ENCODE measurements at regions not wholly inside any gene's neighbourhood (a gene's known extent, or its start where the extent isn't known, plus 50 kb on each side); places are given as distances from the start of the nearest gene placed in this dataset.
"Not testable (repeated sequence)": the region's sequence is repeated elsewhere in the genome, so short reads cannot be mapped to it uniquely, and the experiment has no call there.

DNA sequence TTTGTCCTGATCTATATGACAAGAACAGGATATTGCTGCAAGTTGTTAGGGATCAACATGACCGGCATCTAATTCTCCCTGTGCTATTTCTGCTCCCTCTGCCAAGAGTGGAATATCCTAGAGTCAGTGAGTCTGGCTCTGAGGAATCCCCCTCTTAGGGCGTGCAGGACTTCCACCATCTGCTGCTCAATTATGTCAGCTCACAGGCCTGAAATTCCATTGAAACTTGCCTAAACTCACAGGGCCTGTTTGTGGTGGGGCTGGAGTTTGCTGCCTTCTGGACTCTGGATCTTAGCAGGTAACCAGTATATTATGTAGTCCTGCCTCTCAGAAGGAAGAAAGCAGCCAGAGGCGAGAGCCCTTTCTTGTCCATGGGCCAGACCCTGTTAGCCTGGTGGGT lies 323.0 kb downstream of the TSN start:
- no peak for DNase-seq (ENCODE audit: extremely low read depth in 1 of 11, low read depth in 9 of 11, low spot score in 4 of 11)

DNA sequence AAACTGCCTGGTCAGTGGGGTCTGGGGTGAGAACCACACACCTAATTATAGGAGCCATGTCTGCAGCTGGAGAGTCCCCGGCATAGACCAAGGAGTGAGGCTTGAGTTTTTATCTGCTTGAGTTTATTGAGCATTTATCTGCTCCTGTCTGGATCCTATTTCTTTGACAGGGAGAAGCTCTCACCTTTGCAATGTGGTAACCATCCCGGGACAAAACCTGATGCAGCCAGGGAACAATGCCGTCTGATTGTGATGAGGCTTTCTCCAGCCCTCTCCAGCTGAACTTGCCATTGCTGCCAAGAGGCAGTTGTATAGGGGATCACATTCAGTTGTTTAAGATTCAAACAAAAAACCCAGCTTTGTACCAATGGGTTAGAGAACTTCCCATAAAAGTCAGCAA lies 324.4 kb downstream of the TSN start:
- DNase-seq (ENCODE audit: extremely low read depth in 1 of 11, low read depth in 9 of 11, low spot score in 4 of 11): no peak

DNA sequence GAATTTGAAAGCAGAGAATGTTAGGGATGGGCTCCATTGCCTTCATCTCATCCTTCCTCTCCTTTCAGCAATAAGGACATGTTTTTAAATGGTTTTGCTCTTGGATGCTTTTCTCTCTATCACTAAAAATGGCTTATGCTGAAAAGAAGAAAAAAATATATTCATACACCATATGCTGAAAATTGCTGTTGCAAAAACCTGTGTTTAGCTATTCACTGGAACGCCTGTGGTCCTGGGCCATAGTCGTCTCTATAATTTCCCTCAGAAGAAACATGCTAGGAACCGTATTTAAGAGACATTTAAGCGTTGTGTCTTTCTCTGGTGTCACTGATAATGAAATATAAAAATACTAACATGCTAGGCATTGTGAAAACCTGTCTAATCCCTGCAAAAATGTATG lies 324.9 kb downstream of the TSN start:
- no peak for DNase-seq (ENCODE audit: extremely low read depth in 1 of 11, low read depth in 9 of 11, low spot score in 4 of 11)

DNA sequence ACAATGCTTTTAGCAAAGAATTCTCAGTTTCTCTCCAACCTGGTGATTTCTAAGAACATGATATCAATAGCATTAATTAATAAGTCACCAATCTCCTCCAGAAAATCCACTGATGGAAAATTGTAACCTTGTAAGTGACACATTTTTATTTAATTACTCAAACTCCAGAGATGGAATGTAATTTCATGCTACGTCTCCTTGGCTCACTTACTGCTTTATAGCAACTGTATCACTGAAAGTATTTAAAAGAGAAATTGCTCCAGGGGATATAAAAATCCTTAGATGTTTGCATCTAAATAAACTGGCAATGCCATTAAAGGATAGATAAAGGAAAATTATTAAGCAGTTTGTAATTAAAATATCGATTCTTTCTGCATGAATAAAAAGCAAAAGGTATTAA lies 325.4 kb downstream of the TSN start:
- DNase-seq (ENCODE audit: extremely low read depth in 1 of 11, low read depth in 9 of 11, low spot score in 4 of 11): no peak

DNA sequence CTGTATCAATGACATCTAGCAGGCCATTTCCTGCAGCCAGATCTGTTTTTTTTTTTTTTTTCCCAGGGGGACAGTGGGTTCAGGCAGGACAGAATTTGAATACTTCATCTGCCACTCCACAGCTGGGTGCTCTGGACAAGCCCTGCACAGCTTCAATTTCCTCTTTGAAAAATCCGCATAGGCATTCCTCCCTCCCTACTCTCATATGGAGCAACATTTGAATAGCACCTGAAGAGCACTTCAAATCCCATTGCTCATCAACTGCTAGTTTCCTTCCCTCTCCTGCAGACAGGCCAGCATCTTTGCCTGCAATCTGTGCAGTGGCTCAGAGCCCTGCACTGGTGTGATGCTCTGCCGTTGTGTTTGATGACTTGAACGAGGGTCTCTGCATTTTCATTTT lies 326.3 kb downstream of the TSN start:
- DNase-seq (ENCODE audit: extremely low read depth in 1 of 11, low read depth in 9 of 11, low spot score in 4 of 11): no peak

DNA sequence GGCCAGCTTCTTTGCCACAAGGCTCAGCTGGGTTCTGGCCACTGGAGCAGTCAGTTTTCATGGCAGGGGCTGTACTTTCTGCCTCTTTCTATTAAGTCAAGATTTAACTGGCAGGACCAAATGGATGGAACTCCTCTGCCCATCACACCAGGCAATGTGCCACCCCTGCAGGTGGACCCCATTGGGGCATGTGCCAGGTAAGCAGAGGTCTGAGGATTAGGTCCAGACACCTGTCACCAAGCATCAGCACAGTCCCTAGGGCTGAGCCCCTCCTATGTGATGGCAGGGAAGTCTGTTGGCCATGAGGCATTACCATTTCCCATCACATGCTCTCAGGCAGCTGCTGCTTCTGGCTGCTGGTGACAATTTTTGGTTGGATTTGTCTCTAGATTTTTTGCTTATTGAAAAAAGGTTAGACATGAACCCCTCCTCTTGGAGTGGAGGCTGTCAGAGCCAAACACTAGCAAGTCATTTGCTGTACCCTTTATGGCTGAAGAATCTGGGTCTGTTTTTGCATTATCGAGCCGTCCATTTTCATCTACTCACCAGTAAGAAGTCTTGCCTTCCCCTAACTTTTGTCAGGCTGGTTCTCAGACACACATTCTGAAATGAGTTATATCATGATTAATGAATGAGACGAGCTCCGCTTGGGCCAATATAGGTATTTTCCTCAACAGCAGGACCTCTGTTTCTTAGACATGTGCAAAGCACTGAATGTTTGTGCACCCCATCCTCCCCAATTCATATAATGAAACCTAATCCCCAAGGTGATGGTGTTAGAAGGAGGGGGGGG lies 328.0 kb downstream of the TSN start:
- DNase-seq (ENCODE audit: extremely low read depth in 1 of 11, low read depth in 9 of 11, low spot score in 4 of 11): no peak

DNA sequence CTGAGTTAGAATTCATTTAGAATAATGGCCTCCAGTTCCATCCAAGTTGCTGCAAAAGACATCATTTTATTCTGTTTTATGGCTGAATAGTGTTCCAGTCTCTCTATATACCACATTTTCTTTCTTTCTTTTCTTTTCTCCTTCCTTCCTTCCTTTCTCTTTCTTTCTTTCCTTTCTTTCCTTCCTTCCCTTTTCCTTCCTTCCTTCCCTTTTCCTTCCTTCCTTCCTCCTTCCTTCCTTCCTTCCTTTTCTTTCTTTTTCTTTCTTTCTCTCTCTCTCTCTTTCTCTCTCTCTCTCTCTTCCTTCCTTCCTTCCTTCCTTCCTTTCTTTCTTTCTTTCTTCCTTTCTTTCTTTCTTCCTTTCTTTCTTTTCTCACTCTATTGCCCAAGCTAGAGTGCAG lies 330.2 kb downstream of the TSN start:
- DNase-seq (ENCODE audit: extremely low read depth in 1 of 11, low read depth in 9 of 11, low spot score in 4 of 11): not testable (repeated sequence)

DNA sequence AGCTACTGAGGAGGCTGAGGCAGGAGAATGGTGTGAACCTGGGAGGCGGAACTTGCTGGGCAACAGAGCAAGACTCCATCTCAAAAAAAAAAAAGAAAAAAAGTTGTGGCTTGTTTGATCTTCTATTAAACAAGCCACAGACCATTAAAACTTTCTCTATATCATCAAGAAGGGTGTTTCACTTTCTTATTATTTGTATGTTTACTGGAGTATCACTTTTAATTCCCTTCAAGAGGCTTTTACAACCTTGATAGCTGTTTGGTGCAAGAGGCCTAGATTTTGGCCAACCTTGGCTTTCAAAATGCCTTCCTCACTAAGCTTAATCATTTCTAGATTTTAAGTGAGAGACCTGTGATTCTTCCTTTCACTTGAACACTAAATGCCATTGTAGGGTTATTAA lies 339.1 kb downstream of the TSN start:
- no peak for DNase-seq (ENCODE audit: extremely low read depth in 1 of 11, low read depth in 9 of 11, low spot score in 4 of 11)

DNA sequence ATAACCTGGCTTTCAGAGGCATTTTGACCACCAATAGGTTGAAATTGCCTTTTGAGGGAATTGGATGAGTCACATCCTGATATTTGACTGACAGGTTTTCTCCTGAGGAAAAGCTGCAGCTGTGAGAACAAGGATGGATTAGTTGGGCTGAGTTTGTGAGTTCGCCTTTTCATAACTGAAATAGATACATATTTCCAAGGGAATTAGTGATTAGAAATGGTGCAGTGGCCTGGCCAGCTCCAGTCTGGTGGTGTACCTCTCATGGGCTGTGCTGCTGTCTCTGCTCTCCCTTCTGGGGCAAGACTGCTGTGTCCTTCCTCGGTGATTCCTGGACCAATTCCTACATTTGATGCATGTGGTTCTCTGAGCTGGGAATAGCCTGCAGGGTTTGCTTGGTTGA lies 341.3 kb downstream of the TSN start:
- DNase-seq (ENCODE audit: extremely low read depth in 1 of 11, low read depth in 9 of 11, low spot score in 4 of 11): no peak

DNA sequence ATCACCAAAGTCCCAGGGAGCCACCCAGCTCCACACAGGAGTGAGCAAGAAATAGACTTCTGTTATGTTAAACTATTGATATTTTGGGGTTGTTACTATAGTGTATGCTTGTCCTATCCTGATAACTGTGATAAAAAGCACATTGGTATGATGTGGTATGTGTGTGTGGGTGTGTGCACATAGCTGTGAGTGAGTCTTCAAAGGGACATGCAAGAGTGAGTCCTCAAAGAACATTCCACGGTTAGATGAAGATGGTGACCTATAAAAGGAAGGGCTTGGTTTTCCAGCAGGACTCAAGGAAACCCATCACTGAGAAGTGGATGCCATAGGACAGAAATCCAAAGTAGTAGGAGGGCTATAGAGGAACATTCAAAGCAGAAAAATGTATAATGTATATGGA lies 342.9 kb downstream of the TSN start:
- no peak for DNase-seq (ENCODE audit: extremely low read depth in 1 of 11, low read depth in 9 of 11, low spot score in 4 of 11)

DNA sequence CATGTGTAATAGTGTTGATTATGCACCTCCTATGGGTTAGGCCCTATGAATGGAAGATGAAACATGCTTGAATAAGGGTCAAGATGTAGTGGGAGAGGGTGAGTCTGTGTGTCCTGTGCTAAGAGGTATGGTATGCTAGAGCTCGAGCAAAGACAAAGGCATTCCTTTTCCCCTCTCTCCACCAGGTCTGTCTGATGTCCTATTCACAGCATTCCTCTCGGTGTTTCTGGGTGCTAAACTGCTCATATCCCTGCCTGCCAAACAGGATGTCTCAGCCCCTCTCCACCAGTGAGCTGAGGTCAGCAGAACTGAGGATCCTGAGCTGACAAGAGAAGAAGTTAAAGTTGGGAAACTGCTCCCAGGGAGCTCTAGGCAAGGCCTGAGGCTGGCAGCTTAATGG lies 344.9 kb downstream of the TSN start:
- no peak for DNase-seq (ENCODE audit: extremely low read depth in 1 of 11, low read depth in 9 of 11, low spot score in 4 of 11)

DNA sequence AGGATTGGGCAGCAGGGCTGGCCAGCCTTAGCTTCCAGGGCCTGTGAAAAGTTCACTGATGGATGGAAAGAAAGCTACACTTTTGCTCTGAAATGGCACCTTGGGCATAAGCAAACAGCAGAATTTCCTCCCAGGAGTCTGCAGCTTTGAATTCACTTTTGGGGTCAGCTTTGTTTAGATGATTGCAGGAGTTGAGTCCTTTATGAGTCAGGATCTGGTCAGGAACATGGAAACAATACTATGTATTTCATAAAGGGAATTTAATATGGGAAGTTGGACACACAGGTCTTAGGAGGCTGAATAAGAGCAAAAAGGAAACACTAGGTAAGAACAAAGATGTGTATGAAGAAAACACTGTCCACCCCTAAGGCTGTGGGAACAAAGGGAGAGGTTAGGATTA lies 345.3 kb downstream of the TSN start:
- DNase-seq (ENCODE audit: extremely low read depth in 1 of 11, low read depth in 9 of 11, low spot score in 4 of 11): no peak

DNA sequence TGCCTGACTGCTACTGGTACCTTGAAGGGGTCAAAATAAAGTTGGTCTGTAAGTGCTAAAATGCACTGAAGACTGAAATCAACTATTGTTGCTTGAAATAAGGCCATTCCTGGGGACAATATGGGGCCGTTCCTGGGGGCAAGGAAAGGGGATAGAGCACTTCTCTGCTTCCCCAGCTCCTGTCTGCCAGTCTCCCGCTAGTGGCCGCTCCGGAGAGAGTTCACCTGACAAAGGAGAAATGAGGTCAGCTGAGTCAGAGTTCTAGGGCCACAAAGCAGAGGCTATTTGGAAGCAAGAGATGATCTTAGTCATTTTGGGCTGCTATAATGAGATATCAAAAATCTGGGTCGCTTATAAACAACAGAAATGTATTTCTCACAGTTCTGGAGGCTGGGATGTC lies 345.9 kb downstream of the TSN start:
- no peak for DNase-seq (ENCODE audit: extremely low read depth in 1 of 11, low read depth in 9 of 11, low spot score in 4 of 11)

DNA sequence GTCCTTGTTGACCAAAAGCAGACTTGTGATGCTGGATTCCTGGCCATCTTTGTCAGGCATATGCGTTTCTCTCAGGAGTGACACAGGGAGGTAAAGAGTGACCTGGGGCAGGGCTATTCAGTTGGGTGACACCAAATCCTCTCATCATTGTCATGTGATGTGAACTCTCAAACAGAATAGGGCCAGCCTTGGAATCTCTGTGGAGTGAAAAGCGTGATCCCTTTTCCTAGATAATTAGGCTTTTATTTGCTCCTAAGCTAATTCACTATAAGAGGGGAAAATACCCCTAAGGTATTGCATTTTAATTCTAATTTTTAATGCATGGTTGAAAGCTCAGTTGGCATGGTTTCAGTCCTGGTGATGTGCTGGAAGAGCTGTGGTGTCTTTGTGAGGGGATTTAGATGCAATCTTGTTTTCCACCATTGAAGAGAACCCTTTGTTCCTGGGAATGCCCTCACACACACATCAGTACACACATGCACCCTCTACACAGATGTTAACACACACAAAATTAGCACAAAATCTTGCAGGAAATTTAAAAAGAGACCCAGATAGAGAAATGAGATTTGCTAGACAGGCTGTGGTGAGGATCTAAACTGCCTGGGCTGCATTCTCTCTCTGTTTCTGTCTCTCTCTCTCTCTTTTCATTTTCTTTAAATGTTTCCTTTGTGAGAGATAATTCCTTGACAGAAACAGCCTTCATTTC lies 349.9 kb downstream of the TSN start:
- DNase-seq (ENCODE audit: extremely low read depth in 1 of 11, low read depth in 9 of 11, low spot score in 4 of 11): no peak

DNA sequence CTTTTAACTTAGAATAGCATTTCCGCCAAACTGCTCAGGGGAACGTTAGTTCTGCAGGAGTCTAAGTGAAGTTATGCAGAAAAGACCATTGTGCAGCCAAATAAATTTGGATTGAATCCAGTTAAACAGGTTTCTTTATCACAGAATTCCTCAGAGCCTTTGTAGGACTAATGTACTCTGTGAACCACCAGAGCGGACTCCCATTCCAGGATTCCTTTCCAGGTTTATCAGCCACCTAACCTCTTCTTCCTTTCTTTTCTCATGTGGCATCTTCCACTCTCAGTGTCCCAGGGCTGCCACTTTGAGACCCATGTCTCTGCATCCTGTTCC lies 350.4 kb downstream of the TSN start:
- peak in 3 of 11 donors; percentile 21 to 31 (median 30) for DNase-seq (ENCODE audit: extremely low read depth in 1 of 11, low read depth in 9 of 11, low spot score in 4 of 11)

DNA sequence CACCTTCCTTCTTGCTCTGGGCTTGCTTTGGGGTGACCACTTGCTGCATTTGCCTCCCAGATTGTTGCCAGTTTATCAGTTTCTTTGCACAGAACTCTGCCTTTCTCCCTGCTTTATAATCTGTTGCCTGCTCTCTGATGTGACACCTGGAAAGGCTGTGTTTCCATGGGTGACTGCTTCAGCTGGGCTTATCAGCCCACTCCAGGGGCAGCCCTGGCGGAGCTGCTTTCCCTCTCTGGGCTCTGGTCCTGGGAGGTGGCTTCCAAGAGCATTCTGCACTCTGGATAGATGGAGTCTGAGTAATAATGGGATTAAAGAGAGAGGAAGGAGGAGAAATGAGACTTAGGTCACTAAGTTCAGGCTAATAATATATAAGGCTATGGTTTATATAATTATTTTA lies 352.7 kb downstream of the TSN start:
- DNase-seq (ENCODE audit: extremely low read depth in 1 of 11, low read depth in 9 of 11, low spot score in 4 of 11): no peak

DNA sequence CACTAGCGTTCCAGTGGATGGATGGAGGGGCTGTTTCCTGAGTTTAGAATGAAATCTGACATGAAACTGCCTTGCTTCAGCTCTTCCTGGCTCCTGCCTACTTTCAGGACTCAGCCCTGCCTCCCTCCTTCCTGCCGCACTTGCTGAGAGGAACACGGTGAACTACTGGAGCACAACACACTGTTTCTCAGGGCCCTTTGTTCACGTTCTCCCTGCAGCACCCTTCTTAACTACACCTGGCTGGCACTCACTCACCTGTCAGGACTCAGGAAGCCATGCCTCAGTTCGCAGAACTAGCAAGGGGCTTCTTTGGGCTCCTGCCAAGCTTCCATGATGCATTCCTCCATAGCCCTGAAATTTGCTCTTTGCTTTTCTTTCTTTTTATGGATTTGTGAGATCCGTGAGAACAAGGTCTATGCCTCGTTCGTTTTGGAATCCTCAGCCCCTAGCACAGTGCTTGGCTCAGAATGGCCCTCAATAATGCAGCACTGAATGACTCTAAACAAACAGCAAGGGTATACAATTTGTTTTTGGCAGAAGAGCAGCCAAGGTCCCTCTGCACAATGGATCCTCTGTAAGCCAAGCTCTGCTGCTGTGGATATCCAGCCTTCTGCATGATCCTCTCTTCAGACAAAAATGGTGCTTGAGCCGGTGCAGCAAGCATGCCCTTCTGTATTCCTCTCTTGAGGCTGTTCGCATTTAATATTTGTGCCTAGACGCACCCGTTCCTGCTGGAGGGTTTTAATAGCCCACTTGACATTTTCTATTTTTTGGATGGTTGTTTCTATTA lies 357.0 kb downstream of the TSN start:
- DNase-seq (ENCODE audit: extremely low read depth in 1 of 11, low read depth in 9 of 11, low spot score in 4 of 11): peak in 2 of 11 donors; percentile 8 to 17

DNA sequence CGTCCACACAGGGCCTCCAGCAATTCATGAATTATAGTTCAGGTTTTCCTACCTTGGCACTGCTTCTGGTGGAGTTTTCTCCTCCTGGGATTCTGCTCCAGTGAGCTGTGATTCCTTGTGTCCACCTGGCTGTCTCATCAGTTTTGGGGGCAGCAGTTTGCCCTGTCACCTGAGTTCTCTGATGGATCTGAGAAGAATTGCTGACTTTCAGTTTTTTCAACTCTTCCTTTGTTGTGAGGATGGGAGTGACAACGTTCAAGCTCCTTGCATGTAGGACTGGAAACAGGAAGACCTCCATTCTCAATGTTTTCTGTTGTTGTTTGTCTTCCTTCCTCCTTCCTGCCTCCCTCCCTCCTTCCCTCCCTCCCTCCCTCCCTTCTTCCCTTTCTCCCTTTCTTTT lies 359.0 kb downstream of the TSN start:
- no peak for DNase-seq (ENCODE audit: extremely low read depth in 1 of 11, low read depth in 9 of 11, low spot score in 4 of 11)

DNA sequence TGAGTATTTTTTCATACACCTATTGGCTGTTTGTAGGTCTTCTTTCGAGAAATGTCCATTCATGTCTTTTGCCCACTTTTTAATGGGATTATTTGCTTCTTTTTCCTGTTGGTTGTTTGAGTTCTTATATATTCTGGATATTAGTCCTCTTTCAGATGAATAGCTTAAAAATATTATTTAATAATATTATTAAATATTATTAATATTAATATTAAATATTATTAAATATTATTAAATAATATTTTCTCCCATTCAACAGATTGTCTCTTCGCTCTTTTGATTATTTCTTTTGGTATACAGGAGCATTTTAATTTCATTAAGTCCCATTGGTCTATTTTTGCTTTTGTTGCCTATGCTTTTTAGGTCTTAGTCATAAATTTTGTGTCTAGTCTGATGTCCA lies 361.9 kb downstream of the TSN start:
- no peak for DNase-seq (ENCODE audit: extremely low read depth in 1 of 11, low read depth in 9 of 11, low spot score in 4 of 11)

DNA sequence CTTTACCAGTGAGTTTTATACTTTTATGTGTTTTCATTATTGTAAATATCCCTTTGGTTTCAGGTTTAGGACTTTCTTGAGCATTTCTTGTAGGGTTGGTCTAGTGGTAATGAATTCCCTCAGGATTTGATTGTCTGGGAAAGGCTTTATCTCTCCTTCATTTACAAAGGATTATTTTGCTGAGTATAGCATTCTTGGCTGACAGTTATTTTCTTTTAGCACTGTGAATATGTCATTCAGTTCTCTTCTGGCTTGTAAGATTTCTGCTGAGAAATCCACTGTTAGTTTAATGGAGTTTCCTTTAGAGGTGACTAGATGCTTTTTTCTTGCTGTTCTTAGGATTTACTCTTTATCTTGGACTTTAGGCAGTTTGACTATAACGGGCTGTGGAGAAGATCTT lies 373.9 kb downstream of the TSN start:
- DNase-seq (ENCODE audit: extremely low read depth in 1 of 11, low read depth in 9 of 11, low spot score in 4 of 11): no peak

Measured in renal cortex interstitium (tissue), 11 donors.